H7 (cell line): ENCODE measurements at regions not wholly inside any gene's neighbourhood (a gene's known extent, or its start where the extent isn't known, plus 50 kb on each side); places are given as distances from the start of the nearest gene placed in this dataset.
"Not testable (repeated sequence)": the region's sequence is repeated elsewhere in the genome, so short reads cannot be mapped to it uniquely, and the experiment has no call there.

Experiments
- DNase-seq: peaks from one replicate; pipeline ENCODE4 v3.0.0; 2012
- H3K27me3 ChIP-seq: 2 replicates; pipeline ENCODE4 v1.6.0; 2011; ENCODE audit warnings: mild to moderate bottlenecking, low read length; ENCODE audit not compliant: control insufficient read depth, insufficient read depth
- H3K36me3 ChIP-seq: replicated peaks from 2 replicates; pipeline ENCODE4 v1.5.1; 2011; ENCODE audit warnings: low read length; ENCODE audit not compliant: control insufficient read depth, insufficient read depth
- H3K4me3 ChIP-seq: 2 replicates; pipeline ENCODE4 v1.5.1; 2011; ENCODE audit warnings: low read depth, mild to moderate bottlenecking, control low read depth, low read length, moderate library complexity; ENCODE audit not compliant: insufficient read depth

- no peak for DNase-seq
- Histone ChIP-seq H3K27me3 (no peaks in the 10 kb centered on the region), H3K36me3 (no peaks in the 10 kb centered on the region), H3K4me3 (no peak overlapping the region)
These were observed 592.6 kb downstream of the IPMK start for GRCh38 chr10:57675125-57675524.

DNA sequence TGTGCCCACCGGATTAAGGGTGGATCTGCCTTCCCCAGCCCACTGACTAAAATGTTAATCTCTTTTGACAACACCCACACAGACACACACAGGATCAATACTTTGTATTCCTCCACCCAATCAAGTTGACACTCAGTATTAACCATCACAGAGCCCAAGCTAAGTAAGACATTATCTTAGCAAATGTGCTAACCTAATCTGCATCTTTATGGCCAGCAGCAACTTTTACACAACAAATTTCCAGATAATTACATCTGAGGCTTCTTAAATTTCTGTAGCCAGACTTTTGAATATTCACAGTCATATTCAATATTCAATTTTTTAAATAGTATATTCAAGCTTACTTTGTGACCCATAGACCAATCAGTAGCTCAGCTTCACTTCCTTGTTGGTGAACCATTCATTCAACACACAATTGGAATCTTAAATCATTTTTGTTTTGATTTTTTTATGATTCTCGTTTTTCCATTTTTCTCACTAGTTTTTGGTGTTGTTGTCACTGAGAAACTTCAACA is 594.2 kb downstream of the IPMK start:
- no peak for DNase-seq
- H3K4me3 ChIP-seq, result no peak overlapping the region
- no peaks in the 10 kb centered on the region for H3K36me3 ChIP-seq
- no peaks in the 10 kb centered on the region for H3K27me3 ChIP-seq

- DNase-seq, result no peak
- Histone ChIP-seq H3K4me3 (no peak overlapping the region), H3K27me3 (no peaks in the 10 kb centered on the region), H3K36me3 (no peaks in the 10 kb centered on the region)
These were observed 602.9 kb downstream of the IPMK start for GRCh38 chr10:57664815-57665214.

DNA sequence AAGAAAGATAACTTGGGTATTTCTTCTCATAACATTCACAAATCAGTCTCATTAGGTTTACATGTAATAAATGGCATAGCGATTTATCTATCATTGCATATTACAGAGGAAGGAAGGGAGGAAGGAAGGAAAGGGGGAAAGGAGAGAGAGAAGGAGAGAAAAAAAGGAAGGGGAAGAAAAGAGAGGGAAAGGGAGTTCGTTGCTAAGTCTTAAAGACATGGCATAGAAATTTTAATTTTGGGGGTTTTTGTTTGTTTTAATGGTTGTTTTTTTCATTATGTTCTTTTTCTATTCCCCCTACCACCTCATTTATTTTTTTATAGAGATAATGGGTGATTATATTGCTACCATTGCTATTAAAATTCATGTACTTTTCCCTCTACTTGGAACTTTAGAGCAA is 604.3 kb downstream of the IPMK start:
- Histone ChIP-seq H3K4me3 (no peak overlapping the region), H3K36me3 (no peaks in the 10 kb centered on the region), H3K27me3 (no peaks in the 10 kb centered on the region)
- DNase-seq, result no peak

DNA sequence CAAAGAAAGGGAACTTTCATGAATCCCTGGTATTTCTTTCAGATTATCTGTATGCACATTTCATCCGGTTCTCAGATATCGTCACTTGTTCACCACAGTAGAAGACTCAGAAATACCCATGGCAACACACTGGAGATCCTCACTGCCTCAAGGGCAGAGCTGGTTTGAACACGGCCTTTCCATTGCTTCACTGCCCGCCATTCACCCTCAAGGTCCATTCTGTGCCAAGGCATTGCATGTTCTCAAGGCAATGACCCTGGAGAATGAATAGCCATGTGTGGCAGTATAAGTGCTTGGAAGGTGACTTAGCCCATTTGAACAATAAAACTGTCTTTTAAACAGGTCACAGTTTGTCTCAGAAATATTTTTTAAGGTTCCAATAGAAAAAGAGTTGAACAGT is 606.5 kb downstream of the IPMK start:
- no peaks in the 10 kb centered on the region for H3K36me3 ChIP-seq
- H3K4me3 ChIP-seq, result no peak overlapping the region
- no peaks in the 10 kb centered on the region for H3K27me3 ChIP-seq
- DNase-seq, result no peak

GRCh38 chr10:57657164-57657765 is 610.4 kb downstream of the IPMK start:
- Histone ChIP-seq H3K27me3 (no peaks in the 10 kb centered on the region), H3K4me3 (no peak overlapping the region), H3K36me3 (no peaks in the 10 kb centered on the region)
- peak; percentile 30 for DNase-seq

DNA sequence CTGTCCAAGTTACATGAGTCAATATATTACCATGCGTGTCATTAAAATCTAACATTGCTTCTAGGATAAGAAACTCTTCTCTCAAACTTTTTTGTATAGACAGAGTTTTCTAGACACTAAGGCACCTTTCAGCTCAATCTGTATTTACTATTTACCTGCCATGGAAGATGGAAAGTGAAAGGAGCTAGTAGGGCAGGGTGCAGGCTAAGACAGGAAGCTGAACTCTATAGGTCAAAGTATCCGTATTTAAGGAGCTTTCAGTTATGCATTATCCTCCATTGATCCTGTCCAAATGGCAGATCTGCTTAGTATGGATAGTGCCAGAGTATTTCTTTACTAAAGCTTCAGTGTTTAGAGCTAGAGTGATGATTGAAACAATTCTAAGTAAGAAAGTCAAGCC is 612.8 kb downstream of the IPMK start:
- H3K27me3 ChIP-seq, result no peaks in the 10 kb centered on the region
- DNase-seq, result no peak
- no peak overlapping the region for H3K4me3 ChIP-seq

DNA sequence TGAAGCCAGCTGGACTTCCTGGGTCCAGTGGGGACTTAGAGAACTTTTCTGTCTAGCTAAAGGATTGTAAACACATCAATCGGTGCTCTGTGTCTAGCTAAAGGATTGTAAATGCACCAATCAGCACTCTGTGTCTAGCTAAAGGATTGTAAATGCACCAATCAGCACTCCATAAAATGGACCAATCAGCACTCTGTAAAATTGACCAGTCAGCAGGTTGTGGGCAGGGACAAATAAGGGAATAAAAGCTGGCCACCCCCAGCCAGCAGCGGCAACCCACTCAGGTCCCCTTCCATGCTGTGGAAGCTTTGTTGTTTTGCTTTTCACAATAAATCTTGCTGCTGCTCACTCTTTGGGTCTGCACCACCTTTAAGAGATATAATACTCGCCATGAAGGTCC is 622.6 kb downstream of the IPMK start:
- H3K4me3 ChIP-seq, H3K27me3 ChIP-seq, H3K36me3 ChIP-seq, DNase-seq: not testable (repeated sequence)

More for the DNA sequence above, 612.8 kb downstream of the IPMK start:
- H3K36me3 ChIP-seq, result no peaks in the 10 kb centered on the region

- DNase-seq, result no peak
- Histone ChIP-seq H3K36me3 (no peaks in the 10 kb centered on the region), H3K4me3 (no peak overlapping the region), H3K27me3 (no peaks in the 10 kb centered on the region)
These were observed 629.3 kb downstream of the IPMK start for GRCh38 chr10:57638411-57638810.

- Histone ChIP-seq H3K36me3 (no peaks in the 10 kb centered on the region), H3K27me3 (no peaks in the 10 kb centered on the region), H3K4me3 (no peak overlapping the region)
- no peak for DNase-seq
These were observed 639.0 kb downstream of the IPMK start for GRCh38 chr10:57628592-57629284.

DNA sequence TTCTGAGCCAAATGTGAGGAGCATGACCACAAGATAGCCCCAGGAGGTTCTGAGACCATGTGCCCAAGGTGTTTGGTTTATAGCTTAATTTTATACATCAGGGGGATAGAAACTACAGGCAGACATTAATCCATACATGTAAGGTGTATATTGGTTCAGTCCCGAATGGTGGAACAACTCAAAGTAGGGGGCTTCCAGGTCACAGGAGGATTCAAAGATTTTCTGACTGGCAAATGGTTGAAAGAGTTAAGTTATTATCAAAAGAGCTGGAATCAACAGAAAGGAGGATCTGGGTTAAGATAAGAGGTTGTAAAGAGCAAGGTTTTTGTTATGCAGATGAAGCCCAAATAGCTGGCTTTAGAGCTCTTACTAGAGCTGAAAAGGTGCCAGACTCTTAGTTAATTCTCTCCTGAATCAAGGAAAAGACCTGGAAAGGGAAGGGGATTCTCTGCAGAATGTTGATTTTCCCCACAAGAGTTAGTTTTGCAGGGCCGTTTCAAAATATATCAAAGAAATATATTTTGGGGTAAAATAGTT is 640.0 kb downstream of the IPMK start:
- no peak overlapping the region for H3K4me3 ChIP-seq
- peak; percentile 14 for DNase-seq
- H3K36me3 ChIP-seq, result no peaks in the 10 kb centered on the region
- H3K27me3 ChIP-seq, result no peaks in the 10 kb centered on the region

DNA sequence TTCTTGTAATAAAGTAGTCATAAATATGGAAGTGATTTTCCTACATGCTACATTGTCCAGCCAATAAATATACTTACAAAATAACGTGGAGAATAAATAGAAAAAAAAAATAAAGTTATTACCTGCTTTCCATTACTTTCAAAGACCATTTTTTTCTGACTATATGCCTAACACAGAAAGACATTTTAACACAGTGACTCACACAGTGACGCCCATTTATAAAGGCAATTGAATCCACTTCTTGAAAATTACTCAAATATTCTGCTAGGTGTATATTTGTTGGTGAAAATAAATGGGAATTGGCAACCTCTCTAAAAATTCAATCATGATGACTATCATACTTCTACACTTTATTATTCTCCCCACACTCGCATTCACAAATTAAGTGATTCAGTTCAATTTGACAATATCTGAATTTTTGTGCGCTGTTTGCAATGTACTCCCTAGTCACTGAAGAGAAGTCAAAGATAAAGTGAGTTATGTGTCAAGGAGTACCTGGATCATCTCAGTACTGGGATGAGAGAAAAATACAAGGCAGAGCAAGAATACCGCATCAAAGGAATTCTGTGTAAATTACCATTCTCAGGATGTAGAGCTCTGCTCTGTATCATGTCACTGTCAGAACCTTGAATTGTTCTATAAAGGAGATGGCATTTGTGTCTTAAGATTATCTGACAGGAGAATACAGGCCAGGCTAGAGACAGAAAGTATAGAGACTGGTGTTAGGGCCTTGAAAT is 642.7 kb downstream of the IPMK start:
- no peak overlapping the region for H3K4me3 ChIP-seq
- H3K36me3 ChIP-seq, result no peaks in the 10 kb centered on the region
- no peaks in the 10 kb centered on the region for H3K27me3 ChIP-seq
- no peak for DNase-seq

GRCh38 chr10:57624066-57624465 is 643.6 kb downstream of the IPMK start:
- H3K36me3 ChIP-seq, result no peaks in the 10 kb centered on the region
- H3K4me3 ChIP-seq, result no peak overlapping the region
- H3K27me3 ChIP-seq, result no peaks in the 10 kb centered on the region
- DNase-seq, result no peak

DNA sequence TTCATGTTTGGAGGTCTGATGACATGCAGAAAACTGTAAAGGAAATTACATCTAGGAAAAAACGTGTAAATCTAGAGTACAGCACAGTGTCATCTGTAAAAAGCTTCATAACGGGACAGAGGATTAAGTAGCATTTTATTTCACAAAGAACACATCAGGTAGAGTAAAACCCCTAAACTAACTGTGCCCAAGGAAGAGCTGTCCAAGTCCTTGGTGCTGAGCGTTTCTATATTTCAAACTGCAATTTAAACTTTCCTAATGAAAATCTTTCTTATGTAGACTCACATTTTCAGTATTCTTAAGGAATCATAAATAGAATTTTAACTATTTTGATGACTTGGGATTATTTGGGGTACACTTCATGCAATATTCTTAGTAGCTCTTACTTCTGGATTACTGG is 646.2 kb downstream of the IPMK start:
- Histone ChIP-seq H3K36me3 (no peaks in the 10 kb centered on the region), H3K4me3 (no peak overlapping the region), H3K27me3 (no peaks in the 10 kb centered on the region)
- DNase-seq, result no peak
